HL-60/S4 (cell line): ENCODE measurements at regions not wholly inside any gene's neighbourhood (a gene's known extent, or its start where the extent isn't known, plus 50 kb on each side); places are given as distances from the start of the nearest gene placed in this dataset.
"Not testable (repeated sequence)": the region's sequence is repeated elsewhere in the genome, so short reads cannot be mapped to it uniquely, and the experiment has no call there.

Source experiments
- in situ Hi-C: fragments of 300-500 bp; cut with MboI; formaldehyde crosslinking; loops from 2 replicates; pipeline ENCODE4 v1.14.3; 2022; ENCODE audit warnings: low sequenced_read_pairs

DNA sequence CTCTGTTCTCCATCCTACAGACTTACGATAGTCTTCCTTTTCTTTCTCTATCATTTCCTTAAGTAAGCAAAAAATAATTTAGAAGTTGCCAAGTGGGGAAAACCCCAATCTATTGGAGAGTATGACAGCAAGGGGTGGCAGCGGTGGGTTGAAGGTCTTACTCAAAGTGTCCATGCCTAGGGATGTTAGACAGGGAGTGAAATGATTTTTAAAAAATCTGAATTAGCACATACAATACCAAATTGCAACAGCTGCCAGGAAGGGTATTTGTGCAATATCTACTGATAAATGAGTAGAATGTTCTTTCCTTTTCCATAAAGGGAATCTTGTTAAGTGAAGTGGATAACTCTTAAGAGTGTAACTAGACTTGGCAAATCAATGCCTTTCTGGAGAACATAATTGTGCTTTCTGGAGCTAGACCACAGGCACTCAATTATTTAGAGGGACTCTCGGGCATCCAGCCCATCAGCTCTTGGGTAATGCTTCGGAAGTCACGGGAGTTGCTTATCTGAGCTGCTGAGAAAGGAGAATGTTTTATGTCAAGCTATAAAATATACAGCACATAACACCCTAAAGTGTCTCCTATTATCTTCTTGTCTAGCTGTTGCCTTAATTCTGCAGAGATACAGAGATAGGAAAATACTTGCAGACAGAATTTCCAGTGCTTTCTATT is 151.5 kb downstream of the KCNJ2 start:
- in situ Hi-C loops: no loop called here

DNA sequence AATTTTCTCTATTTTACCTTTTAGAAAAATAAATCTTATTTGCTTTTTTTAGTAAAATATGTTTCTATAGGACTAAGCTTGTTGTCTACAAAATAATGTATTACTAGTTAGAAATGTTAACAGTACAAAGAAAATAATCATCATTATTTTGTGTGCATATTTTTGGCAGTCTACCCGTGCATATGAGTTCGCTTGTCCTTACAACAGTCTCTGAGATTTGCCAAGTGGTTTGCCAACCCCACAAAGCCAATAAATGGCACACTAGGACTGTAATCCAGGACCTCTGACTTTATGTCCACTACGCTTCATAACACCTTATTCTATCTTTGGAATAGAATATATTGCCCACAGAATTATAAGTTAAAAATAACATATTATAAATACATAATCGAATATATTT is 152.0 kb downstream of the KCNJ2 start:
- in situ Hi-C loops: no loop called here

DNA sequence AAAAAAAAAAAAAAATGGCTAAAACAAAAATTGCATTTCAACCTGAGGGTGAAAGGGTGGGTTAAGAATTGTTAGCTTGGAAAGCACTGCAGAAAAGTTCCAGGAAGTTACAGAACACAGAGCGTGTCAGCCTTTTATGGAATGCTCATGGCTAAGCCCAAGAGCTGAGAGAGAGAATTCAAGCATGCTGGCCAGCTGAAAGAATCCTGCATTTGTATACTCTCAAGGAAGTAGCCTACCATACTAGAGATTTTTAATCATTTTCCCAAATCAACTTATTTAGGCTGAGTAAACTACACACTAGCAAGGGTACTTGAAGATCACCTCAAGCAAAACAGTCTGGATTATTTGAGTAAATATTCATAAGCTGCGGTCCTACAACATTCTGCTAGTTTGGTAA is 153.9 kb downstream of the KCNJ2 start:
- in situ Hi-C loops: no loop called here

GRCh38 chr17:70324031-70324430 is 154.7 kb downstream of the KCNJ2 start:
- in situ Hi-C loops: no loop called here

DNA sequence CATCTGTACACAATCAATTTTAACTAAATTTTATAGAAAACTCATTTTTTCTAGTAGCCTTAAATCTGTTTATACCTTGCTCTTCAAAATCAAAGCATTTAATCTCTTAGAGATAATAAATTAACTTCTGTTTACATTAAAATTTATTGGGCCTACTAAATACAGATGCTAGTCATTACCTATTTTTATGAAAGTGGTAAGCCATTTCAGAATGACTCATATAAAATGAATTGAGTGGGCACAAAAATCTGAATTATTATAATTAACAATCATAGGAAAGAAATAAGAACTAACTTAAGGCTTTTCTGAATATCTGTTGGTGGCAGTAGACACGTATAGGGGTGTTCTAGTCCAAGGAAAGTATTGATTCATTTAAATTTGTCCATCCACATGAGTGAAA is 157.9 kb downstream of the KCNJ2 start:
- in situ Hi-C loops: no loop called here

- in situ Hi-C loops: no loop called here
Measured at GRCh38 chr17:70327723-70328122, 158.4 kb downstream of the KCNJ2 start.

- in situ Hi-C loops: no loop called here
Measured at GRCh38 chr17:70329721-70330120, 160.4 kb downstream of the KCNJ2 start.

DNA sequence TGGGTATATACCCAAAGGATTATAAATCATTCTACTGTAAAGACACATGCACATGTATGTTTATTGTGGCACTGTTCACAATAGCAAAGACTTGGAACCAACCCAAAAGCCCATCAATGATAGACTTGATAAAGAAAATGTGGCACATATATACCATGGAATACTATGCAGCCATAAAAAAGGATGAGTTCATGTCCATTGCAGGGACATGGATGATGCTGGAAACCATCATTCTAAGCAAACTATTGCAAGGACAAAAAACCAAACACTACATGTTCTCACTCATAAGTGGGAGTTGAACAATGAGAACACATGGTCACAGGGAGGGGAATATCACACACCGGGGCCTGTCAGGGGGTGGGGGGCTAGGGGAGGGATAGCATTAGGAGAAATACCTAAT is 161.7 kb downstream of the KCNJ2 start:
- in situ Hi-C loops: not testable (repeated sequence)

- in situ Hi-C loops: no loop called here
Measured at GRCh38 chr17:70332356-70333210, 163.3 kb downstream of the KCNJ2 start.

DNA sequence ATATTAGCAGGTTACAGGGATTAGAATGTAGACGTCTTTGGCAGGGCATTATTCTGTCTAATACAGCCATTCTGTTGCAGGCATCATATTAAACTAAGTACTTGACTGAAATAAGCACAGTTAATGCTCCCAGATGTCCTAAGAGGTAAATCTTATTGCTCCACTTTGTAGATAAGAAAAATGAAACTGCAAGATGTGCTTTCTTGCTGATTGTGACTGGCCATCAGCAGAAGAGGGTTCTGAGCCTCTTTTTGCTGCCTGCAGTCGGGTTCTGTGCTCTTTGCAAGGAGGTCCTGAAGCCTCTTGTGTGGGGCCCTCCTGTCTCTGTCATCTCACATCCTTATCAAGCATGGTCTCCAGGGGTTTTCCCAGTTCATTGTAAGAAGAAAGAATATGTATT is 167.1 kb downstream of the KCNJ2 start:
- in situ Hi-C loops: no loop called here

DNA sequence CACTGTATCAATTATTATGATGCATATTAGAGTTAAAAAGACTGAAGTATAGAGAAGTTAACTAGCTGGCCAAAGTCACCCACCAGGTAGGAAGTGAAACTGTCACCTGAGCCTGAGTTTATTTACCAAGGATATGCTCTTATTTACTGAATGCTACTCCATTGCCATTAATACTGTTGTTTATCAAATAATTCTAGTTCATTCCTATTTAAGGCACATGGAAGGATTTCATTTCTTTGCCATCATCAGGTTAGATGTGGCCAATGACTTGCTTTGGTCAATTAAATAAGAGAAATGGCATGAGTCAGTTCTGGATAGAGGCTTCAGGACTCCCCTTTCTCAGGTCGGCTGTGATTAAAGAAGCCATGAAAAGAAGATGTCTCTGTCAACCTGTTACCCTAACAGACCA is 169.6 kb downstream of the KCNJ2 start:
- in situ Hi-C loops: no loop called here

DNA sequence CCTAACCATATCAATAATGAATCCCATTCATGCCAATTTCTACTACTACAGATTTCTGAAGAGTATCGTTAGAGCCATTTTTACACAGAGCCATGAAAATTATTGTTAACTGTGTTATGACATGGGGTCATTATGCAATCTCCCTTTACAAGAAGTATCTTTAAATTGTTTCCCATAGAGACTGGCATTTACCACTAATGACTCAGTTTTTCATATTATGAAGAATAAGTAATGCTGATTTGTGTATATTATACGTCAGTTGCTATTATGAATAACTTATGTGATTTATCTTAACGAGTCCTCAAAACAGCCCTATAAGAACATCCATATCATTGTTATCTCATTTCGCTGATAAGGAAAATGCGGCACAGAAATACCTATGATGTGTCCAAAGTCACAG is 173.8 kb downstream of the KCNJ2 start:
- in situ Hi-C loops: no loop called here

DNA sequence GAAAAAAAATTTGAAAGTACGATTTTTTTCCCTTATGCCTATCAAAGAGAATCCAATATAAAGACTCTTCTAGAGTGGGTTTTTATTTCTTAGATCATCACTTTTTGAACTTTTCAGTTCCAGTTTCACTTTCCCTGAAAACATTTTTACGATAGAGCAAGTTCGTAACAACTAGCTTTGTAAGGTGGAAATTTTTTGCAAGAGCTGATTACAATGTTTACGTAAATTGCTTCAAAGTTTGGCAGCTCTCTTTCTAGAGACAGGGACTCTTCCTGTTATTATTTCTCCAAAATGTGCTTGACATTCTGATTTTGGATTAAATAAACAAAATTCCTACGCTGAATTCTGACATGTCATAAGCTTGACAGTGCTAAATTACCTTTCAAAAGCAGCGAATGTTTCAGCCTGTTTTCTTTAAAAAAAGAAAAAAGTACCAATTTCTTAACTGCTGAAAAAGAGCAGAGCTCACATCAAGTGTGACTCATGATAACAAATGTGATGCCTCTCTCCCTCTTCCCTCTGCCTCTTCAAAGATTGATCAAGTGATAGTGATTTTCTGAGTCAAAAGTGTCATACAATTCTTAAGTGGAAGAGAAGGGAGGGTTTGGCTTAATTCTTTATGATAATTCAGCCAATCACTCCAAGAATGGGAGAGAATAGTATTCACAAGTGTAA is 175.2 kb downstream of the KCNJ2 start:
- in situ Hi-C loops: no loop called here

GRCh38 chr17:70345061-70345460 is 175.7 kb downstream of the KCNJ2 start:
- in situ Hi-C loops: no loop called here

DNA sequence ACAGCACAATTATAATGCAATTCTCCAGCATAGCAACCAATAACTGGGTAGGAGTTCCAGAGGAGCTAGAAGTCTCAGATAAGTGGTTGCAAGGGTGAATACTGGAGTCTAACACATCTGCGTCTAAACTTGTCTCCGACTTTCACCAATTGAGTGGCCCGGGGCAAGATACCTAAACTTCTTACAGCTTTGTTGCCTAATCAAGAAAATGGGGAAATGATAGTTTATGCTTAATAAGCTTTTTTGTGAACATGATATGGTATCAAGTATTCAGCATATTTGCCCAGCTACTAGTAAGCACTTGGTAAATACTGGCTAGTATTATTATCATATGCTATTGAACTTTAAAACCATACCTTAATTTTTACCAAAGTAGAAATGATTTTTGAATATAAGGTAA is 183.5 kb downstream of the KCNJ2 start:
- in situ Hi-C loops: no loop called here

DNA sequence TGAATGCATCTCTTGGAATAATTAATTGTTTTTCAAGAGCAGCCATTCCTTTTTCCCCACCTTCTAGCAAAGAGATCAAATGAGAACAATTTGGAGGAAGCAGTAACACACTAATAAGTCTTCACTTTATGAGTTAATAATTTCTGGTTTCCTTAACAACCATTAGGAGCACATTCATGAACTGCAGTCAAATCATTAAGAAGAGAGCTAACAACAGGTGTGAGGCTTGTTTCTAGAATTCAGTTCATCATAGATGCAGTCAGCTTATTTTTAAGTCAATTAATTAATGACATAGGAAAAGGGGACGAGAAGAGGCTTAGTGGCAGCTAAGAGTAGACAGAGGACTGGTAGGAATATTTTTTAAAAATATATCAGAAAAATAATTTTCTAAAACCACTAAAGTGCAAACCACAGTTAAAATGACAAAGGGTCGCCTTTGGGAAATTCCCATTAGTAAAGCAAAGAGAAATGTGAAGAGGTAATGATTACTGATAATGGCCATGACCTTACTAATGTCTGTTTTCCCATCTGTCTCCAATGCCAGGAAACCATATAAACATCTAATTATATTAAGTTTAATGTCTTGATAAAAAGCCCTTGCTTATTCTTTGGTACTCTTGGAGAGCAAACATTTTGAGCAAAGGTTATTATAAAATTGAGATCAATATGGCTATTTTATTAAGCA is 184.2 kb downstream of the KCNJ2 start:
- in situ Hi-C loops: no loop called here

DNA sequence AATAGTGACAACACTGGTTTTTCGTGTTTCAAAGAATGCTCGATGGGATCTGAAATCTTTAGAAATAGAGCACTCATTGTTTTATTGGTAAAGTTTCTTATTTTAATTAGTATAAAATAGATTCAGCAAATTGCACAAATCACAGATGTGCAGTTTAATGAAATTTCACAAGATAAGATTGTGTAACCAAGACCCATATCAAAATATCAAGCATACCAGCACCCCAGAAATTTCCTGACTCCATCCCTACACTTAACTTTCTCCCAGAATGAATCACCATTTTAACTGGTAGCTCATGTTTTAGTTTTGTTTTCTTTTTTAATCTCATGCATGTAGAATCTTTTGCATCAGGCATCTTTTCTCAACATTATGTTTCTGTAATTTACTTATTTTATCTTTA is 185.9 kb downstream of the KCNJ2 start:
- in situ Hi-C loops: no loop called here

- in situ Hi-C loops: no loop called here
Measured at GRCh38 chr17:70357190-70357589, 187.9 kb downstream of the KCNJ2 start.

DNA sequence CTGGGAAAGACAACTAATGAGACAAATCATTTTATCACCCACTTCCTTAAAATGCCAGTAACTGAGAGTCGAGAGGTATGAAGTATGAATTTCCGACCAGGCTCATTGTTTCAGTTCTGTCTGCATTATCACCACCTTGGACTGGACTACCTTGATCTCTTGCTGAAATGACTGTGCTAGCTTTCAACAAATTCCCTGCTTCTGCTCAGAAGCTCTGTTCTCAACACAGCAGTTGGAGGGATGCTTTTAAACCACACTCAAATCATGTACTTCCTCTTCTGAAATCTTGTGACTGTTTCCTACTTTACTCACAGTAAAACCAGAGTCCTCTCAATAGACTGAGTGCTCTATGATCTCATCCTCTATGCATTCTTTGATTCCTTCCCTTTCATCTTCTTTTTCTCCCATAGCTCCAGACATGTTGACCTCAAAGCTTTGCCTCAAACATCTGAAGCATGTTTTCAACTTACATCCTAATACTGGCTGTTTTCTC is 195.8 kb downstream of the KCNJ2 start:
- in situ Hi-C loops: no loop called here

GRCh38 chr17:70366386-70366785 is 197.1 kb downstream of the KCNJ2 start:
- in situ Hi-C loops: no loop called here

DNA sequence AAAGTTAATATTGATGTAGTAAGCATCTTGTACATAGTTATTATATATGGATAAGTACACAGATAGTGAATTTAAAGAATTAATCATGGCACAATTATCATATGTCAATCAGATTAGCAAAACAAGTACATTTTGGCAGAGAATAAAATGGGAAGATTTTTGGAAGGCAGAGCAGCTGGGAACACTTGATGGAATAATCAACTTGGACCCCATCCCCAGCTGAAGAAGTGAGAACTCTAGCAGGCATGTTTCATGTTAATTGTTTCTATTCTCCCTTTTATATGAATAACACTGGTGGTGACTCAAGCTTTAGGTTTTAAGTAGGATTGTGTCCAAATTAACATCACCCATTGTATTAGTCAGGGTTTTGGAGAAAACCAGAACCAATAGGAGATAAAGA is 198.7 kb downstream of the KCNJ2 start:
- in situ Hi-C loops: no loop called here
